Activated naive CD8-positive, alpha-beta T cell (primary cell): ENCODE measurements at regions not wholly inside any gene's neighbourhood (a gene's known extent, or its start where the extent isn't known, plus 50 kb on each side); places are given as distances from the start of the nearest gene placed in this dataset.

ENCODE experiments used
- H3K27ac Mint-ChIP-seq: one replicate; pipeline ENCODE4 v1.8.0; 2021; ENCODE audit warnings: mixed read lengths
- H3K27me3 Mint-ChIP-seq: one replicate; pipeline ENCODE4 v1.8.0; 2021; ENCODE audit warnings: mixed read lengths
- H3K36me3 Mint-ChIP-seq: one replicate; pipeline ENCODE4 v1.8.0; 2021; ENCODE audit warnings: mixed read lengths
- H3K4me1 Mint-ChIP-seq: one replicate; pipeline ENCODE4 v1.8.0; 2021; ENCODE audit warnings: low read depth, mixed read lengths
- H3K4me3 Mint-ChIP-seq: one replicate; pipeline ENCODE4 v1.8.0; 2021; ENCODE audit warnings: mild to moderate bottlenecking, mixed read lengths
- H3K9me3 Mint-ChIP-seq: one replicate; pipeline ENCODE4 v1.8.0; 2021; ENCODE audit warnings: low read depth, mixed read lengths

DNA sequence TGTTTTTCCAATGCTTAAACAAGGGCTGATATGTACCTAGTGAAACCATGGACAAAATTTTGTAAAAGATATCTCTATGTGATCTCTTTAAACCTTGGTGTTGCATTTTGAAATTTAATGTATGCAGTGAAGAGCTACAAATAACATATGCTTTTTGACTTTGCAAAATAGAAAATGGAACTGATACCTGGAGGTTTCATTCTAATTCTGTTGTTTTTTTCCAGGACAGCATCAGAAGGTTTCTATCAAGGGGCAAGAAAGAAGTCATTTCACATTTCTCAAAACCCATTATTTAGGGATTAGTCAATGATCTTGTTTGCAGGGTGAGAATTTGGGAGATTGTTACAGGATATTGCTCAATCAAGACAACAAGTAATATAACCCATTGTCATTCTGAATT, 549.3 kb downstream of the CDY2B start:
- Mint-ChIP-seq H3K36me3 (no peaks in the 10 kb centered on the region), H3K27me3 (no peaks in the 10 kb centered on the region), H3K4me3 (no peak overlapping the region), H3K4me1 (no peaks in the 10 kb centered on the region), H3K27ac (no peak overlapping the region), H3K9me3 (no peaks in the 10 kb centered on the region)

DNA sequence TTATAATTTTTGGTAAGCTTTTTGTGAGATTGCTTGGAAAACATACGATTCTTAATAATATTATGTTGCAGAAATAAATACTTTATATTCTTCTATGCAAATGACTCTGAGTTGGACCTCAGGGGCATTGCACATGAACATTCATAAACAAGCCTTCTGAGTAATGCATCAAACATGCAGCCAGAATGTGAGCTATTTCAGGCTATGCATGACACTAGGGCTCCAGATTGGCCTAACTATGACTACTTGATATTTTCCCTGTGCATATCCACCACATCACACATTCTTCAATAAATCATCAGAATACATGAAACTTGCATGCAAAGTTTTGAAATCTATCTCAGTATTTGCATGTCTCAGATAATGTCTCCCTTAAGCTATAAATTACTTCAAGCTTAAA, 560.1 kb downstream of the CDY2B start:
- Mint-ChIP-seq H3K4me3 (no peak overlapping the region), H3K36me3 (no peaks in the 10 kb centered on the region), H3K9me3 (no peaks in the 10 kb centered on the region), H3K27me3 (no peaks in the 10 kb centered on the region), H3K4me1 (no peaks in the 10 kb centered on the region), H3K27ac (no peak overlapping the region)

- Mint-ChIP-seq H3K4me3 (no peak overlapping the region), H3K4me1 (no peaks in the 10 kb centered on the region)
Measured at GRCh38 chrY:17318631-17319030, 561.4 kb downstream of the CDY2B start.

DNA sequence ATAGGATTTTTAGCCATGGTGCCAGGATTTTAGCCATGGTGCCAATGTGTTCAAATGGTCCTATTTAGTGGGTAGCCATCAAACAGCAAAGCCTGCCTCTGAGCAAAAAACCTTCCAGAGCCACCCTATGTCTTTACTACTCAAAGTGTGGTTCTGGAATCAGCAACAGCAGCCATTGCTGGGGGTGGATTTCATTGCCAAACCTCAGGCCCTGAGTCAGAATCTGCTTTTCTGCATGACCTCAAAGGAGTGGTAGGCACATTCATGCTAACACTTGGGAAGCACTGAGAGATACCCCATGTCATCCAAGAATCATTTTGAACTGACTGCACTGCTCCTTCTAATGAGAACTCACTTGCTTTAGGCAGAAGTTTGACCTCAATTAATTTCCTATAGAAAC, 603.0 kb downstream of the CDY2B start:
- no peak overlapping the region for H3K27ac Mint-ChIP-seq
- H3K27me3 Mint-ChIP-seq = no peaks in the 10 kb centered on the region
- H3K9me3 Mint-ChIP-seq = peaks cover 4% of the 10 kb centered on the region
- H3K4me3 Mint-ChIP-seq = no peak overlapping the region
- no peaks in the 10 kb centered on the region for H3K36me3 Mint-ChIP-seq
- H3K4me1 Mint-ChIP-seq = no peaks in the 10 kb centered on the region

More at GRCh38 chrY:17318631-17319030, 561.4 kb downstream of the CDY2B start:
- Mint-ChIP-seq H3K9me3 (peaks cover 2% of the 10 kb centered on the region), H3K27me3 (no peaks in the 10 kb centered on the region), H3K27ac (no peak overlapping the region), H3K36me3 (no peaks in the 10 kb centered on the region)

- no peaks in the 10 kb centered on the region for H3K9me3 Mint-ChIP-seq
- H3K4me1 Mint-ChIP-seq = no peaks in the 10 kb centered on the region
- H3K27me3 Mint-ChIP-seq = no peaks in the 10 kb centered on the region
- H3K4me3 Mint-ChIP-seq = no peak overlapping the region
- H3K27ac Mint-ChIP-seq = no peak overlapping the region
- no peaks in the 10 kb centered on the region for H3K36me3 Mint-ChIP-seq
Measured at GRCh38 chrY:17259497-17259896, 620.5 kb downstream of the CDY2B start.

GRCh38 chrY:17238406-17238805, 641.6 kb downstream of the CDY2B start:
- no peaks in the 10 kb centered on the region for H3K36me3 Mint-ChIP-seq
- peaks cover 13% of the 10 kb centered on the region for H3K9me3 Mint-ChIP-seq
- no peak overlapping the region for H3K4me3 Mint-ChIP-seq
- no peak overlapping the region for H3K27ac Mint-ChIP-seq
- no peaks in the 10 kb centered on the region for H3K27me3 Mint-ChIP-seq
- H3K4me1 Mint-ChIP-seq = no peaks in the 10 kb centered on the region

DNA sequence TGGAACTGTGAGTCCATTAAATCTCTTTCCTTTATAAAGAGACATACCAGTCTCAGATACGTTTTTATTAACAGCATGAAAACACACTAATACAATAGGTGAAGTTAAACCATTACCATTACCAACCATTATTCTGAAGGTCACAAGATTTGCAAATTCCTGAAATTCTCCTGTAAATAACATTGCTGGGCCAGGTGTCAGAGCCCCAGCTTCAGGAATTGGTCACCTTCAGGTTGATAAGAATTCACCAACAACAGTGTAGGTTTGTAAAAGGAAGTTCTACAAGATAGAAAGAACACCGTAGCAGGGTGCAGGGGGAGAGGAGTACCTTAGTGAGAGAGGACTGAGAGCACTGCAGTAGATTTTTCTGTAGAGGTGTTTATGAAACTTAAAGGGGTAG, 644.3 kb downstream of the CDY2B start:
- no peaks in the 10 kb centered on the region for H3K36me3 Mint-ChIP-seq

DNA sequence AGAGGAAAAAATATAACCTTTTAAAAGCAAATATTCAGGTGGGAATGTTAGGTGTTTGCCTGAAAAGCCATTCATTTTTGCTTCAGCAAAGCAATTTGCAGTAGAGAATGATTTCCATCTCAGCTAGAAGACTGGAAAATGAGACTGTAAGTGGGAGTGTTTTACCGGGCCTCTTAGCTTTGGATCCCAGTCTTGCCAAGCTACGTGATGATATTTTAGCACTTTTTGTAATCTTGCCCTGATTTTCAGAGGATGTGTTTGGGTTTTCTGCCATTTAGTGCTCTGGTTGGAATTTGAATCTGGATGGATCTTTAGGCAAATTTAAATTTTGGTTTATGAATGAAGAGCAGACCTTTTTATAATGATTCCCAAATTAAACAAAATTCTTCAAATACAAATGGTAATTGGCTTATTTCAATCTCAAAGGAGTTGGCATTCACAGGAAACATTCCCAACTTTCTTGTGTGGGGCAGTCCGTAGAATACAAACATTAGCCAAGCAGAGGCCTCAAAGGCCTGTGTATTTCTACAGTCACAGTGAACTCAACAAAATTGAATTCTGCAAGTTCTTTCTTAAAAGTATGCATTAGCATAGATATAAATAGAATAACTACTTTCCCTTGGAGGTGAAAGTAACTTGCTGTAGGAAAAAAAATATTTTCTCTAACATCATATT, 646.4 kb downstream of the CDY2B start:
- H3K36me3 Mint-ChIP-seq = no peaks in the 10 kb centered on the region
- no peak overlapping the region for H3K27ac Mint-ChIP-seq
- no peaks in the 10 kb centered on the region for H3K4me1 Mint-ChIP-seq
- peaks cover 6% of the 10 kb centered on the region for H3K9me3 Mint-ChIP-seq
- H3K4me3 Mint-ChIP-seq = no peak overlapping the region
- H3K27me3 Mint-ChIP-seq = no peaks in the 10 kb centered on the region

More for the DNA sequence above, 644.3 kb downstream of the CDY2B start:
- no peak overlapping the region for H3K4me3 Mint-ChIP-seq
- H3K4me1 Mint-ChIP-seq = no peaks in the 10 kb centered on the region
- H3K27me3 Mint-ChIP-seq = no peaks in the 10 kb centered on the region
- H3K27ac Mint-ChIP-seq = no peak overlapping the region
- peaks cover 6% of the 10 kb centered on the region for H3K9me3 Mint-ChIP-seq

GRCh38 chrY:17231994-17232393, 648.0 kb downstream of the CDY2B start:
- Mint-ChIP-seq H3K27ac (no peak overlapping the region), H3K4me3 (no peak overlapping the region), H3K9me3 (peaks cover 3% of the 10 kb centered on the region), H3K27me3 (no peaks in the 10 kb centered on the region), H3K4me1 (no peaks in the 10 kb centered on the region), H3K36me3 (no peaks in the 10 kb centered on the region)

DNA sequence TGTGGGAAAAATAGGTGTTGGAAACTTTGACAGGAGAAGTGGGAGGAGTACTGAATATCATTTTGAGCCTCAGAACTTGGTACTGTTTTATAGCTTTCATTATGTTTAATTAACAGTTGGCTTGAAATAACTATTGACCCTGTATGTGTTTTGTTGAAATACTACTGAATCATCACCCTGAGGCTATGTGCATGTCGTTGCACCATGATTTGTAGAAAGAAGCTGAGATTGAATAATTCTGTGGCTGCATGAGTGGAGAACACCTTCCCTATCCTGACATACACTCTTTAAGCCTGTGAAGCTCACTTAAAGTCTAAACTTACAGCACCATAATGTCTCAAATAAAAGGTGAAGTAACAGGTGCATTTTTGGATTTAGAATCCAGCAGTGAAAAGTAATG, 656.5 kb downstream of the CDY2B start:
- Mint-ChIP-seq H3K9me3 (peaks cover 3% of the 10 kb centered on the region), H3K4me1 (no peaks in the 10 kb centered on the region), H3K27me3 (no peaks in the 10 kb centered on the region), H3K27ac (no peak overlapping the region), H3K4me3 (no peak overlapping the region), H3K36me3 (no peaks in the 10 kb centered on the region)

GRCh38 chrY:17202395-17202794, 677.6 kb downstream of the CDY2B start:
- no peak overlapping the region for H3K4me3 Mint-ChIP-seq
- no peaks in the 10 kb centered on the region for H3K4me1 Mint-ChIP-seq
- no peaks in the 10 kb centered on the region for H3K9me3 Mint-ChIP-seq
- H3K27me3 Mint-ChIP-seq = no peaks in the 10 kb centered on the region
- no peaks in the 10 kb centered on the region for H3K36me3 Mint-ChIP-seq
- no peak overlapping the region for H3K27ac Mint-ChIP-seq

- H3K27ac Mint-ChIP-seq = no peak overlapping the region
- H3K4me1 Mint-ChIP-seq = no peaks in the 10 kb centered on the region
- H3K4me3 Mint-ChIP-seq = no peak overlapping the region
- H3K9me3 Mint-ChIP-seq = no peaks in the 10 kb centered on the region
- no peaks in the 10 kb centered on the region for H3K27me3 Mint-ChIP-seq
- no peaks in the 10 kb centered on the region for H3K36me3 Mint-ChIP-seq
Measured at GRCh38 chrY:17184299-17184698, 695.7 kb downstream of the CDY2B start.

DNA sequence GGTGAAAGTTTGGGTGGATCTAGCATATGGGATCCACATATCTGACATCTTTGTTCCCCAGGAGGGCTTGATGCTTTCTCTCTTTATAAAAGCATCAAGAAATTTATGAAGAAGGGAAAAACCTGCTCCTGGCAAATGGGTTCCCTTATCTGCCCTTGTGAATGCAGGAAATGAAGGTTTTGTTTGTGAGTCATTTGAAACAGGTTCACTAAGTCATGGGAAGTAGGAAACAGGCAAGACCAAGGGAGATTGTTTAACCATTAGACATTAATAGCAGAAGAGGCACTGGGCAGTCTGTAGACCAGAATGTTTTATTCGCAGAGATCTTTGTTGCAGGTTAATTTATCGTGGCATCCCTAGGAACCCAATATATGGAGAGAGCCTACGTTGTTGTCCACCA, 713.1 kb downstream of the CDY2B start:
- no peak overlapping the region for H3K4me3 Mint-ChIP-seq
- no peaks in the 10 kb centered on the region for H3K36me3 Mint-ChIP-seq
- H3K4me1 Mint-ChIP-seq = no peaks in the 10 kb centered on the region
- peaks cover 6% of the 10 kb centered on the region for H3K9me3 Mint-ChIP-seq
- no peak overlapping the region for H3K27ac Mint-ChIP-seq
- H3K27me3 Mint-ChIP-seq = no peaks in the 10 kb centered on the region

- Mint-ChIP-seq H3K36me3 (no peaks in the 10 kb centered on the region), H3K9me3 (no peaks in the 10 kb centered on the region), H3K27ac (no peak overlapping the region), H3K27me3 (no peaks in the 10 kb centered on the region), H3K4me3 (no peak overlapping the region), H3K4me1 (no peaks in the 10 kb centered on the region)
Measured at GRCh38 chrY:17122166-17122565, 757.9 kb downstream of the CDY2B start.

DNA sequence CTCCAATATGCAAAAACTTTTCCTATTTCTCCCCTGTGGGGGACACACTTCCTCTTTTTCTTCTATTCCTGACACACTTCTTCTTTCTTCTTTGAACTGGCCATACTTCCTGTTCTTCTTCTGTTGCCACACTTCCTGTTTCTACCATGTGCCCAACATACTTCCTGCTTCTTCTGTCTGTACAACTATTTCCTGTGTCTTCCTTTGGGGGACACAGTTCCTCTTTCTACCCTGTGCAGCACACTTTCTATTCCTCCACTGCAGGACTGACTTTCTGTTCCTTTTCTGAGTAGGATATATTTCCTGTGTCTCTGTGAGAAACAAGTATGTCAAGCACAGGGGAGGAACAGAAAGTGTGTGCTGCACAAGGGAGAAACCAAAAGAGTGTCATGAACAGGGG, 794.7 kb downstream of the CDY2B start:
- Mint-ChIP-seq H3K36me3 (no peaks in the 10 kb centered on the region), H3K4me3 (no peak overlapping the region), H3K27ac (no peak overlapping the region), H3K9me3 (no peaks in the 10 kb centered on the region), H3K4me1 (no peaks in the 10 kb centered on the region), H3K27me3 (no peaks in the 10 kb centered on the region)

DNA sequence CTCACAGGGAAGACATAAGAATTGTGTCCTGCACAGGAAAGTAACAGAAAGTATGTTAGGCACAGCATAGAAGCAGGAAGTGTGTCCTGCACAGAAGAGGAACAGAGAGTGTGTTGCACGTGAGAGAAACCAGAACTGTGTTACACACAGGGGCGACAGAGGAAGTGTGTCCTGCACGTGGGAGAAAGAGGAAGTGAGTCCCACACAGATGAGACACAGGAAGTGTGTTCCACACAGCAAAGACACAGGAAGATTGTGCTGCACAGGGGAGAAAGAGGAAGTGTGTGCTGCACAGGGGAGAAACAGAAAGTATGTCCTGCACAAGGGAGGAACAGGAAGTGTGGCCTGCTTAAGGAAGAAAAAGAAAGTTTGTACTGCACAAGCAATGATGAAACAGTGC, 800.1 kb downstream of the CDY2B start:
- peaks cover 19% of the 10 kb centered on the region for H3K9me3 Mint-ChIP-seq
- peak overlapping the region; percentile 43 for H3K4me3 Mint-ChIP-seq
- peaks cover 31% of the 10 kb centered on the region for H3K36me3 Mint-ChIP-seq
- H3K27me3 Mint-ChIP-seq = no peaks in the 10 kb centered on the region
- H3K4me1 Mint-ChIP-seq = peaks cover 38% of the 10 kb centered on the region
- H3K27ac Mint-ChIP-seq = peak overlapping the region; percentile 74
